ENCODE measurements at regions not wholly inside any gene's neighbourhood (a gene's known extent, or its start where the extent isn't known, plus 50 kb on each side); places are given as distances from the start of the nearest gene placed in this dataset.

GRCh38 chr9:1619915-1620710 is 395.0 kb upstream of the SMARCA2 start:
- FAIRE-seq (no peak), DNase-seq (ENCODE audit: insufficient read length, low spot score) (no peak)
- TF ChIP-seq POLR2A (IDR thresholded peaks at IDR 0.05; ENCODE audit: low read depth, low read length), result no peak

GRCh38 chr9:1637401-1637800 is 377.7 kb upstream of the SMARCA2 start:
- DNase-seq (ENCODE audit: insufficient read length, low spot score) (no peak), FAIRE-seq (no peak)
- no peak for TF ChIP-seq POLR2A (IDR thresholded peaks at IDR 0.05; ENCODE audit: low read depth, low read length)

- FAIRE-seq (no peak), DNase-seq (ENCODE audit: insufficient read length, low spot score) (no peak)
- TF ChIP-seq POLR2A (IDR thresholded peaks at IDR 0.05; ENCODE audit: low read depth, low read length), result no peak
Observed at GRCh38 chr9:1639166-1639565, 376.0 kb upstream of the SMARCA2 start.

DNA sequence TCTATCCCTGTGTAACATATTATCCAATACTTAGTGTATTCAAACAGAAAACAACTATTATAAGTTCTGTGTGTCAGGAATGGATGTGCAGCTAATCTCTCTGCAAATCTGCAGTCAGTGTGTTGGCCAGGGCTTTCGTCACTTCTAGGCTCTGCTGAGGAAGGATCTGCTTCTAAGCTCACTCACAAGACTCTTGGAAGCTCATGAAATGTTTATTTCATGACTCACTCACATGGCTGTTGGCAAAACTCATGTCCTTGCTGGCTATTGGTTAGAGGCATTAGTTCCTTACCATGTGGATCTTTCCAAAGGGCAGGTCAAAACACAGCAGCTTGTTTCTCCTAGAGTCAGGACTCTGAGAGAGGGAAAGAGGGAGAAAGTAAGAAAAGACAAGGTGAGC is 367.4 kb upstream of the SMARCA2 start:
- no peak for TF ChIP-seq POLR2A (IDR thresholded peaks at IDR 0.05; ENCODE audit: low read depth, low read length)
- DNase-seq (ENCODE audit: insufficient read length, low spot score) (peak; percentile 5), FAIRE-seq (peak; percentile 11)

DNA sequence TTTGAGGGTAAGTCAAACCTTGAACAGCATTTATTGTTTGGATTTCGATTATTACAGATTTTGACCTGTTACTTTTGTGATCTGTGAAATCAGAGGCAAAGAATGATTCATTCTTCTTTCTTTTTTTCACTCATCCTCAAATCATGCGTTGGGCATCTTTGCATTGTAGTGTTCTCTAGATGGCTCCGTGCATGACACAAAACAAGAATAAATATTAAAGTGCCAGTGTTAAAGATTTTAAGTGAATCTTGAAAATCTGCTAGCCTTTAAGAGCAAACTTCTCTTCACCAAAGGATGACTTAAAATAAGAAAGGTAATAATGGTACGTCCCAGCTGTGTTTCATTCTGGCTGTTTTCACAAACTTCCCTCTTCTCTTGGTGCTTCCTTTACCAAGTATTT is 361.9 kb upstream of the SMARCA2 start:
- TF ChIP-seq POLR2A (IDR thresholded peaks at IDR 0.05; ENCODE audit: low read depth, low read length), result no peak
- FAIRE-seq (no peak), DNase-seq (ENCODE audit: insufficient read length, low spot score) (no peak)

DNA sequence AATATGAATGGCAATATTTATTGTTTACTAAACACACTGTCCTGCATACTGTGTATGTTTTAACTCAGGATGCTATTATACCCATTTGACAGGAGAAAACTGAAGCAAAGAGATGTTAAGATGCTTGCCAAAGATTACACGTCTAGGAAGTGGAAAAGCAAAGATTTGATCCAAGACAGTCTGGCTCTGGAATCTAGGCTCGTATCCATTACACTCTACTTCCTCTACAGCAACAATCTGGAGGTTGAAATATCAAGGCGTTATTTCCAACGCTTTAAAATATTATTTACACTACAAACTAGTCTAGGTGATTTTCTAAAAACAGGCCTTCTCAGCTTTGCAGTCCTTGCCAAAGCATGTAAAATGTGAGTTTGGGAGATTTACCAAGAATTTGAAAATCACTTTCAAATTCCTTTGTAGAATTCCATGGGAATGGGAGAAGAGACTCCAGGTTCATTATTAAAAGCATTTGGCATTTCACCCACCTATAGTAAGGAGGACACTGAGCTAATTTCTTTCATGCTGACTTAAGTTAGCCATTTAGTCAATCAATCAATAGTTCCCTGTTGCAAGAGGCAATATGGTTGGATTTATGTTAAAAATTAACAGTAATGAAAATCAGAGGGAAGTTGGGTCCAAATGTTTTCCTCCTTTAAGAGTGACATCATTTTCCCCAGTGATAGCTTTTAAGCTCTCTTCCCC is 356.3 kb upstream of the SMARCA2 start:
- FAIRE-seq (no peak), DNase-seq (ENCODE audit: insufficient read length, low spot score) (no peak)
- no peak for TF ChIP-seq POLR2A (IDR thresholded peaks at IDR 0.05; ENCODE audit: low read depth, low read length)

GRCh38 chr9:1659363-1659690 is 355.8 kb upstream of the SMARCA2 start:
- FAIRE-seq, result no peak
- no peak for DNase-seq (ENCODE audit: insufficient read length, low spot score)
- TF ChIP-seq POLR2A (IDR thresholded peaks at IDR 0.05; ENCODE audit: low read depth, low read length), result no peak

DNA sequence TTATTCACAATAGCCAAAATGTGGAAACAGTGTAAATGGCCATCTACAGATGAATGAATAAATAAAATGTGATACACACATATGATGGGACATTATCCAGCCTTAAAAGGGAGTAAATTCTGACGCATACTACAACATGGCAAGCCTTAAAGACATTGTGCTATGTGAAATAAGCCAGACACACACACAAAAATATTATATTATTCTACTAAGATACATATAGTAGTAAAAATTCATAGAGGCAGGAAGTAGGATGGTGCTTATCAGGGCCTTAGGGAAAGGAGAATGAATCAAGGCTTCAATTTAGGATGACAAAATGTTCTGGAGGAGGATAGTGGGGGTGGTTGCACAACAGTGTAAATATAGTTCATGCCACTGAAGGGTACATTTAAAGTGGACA is 346.7 kb upstream of the SMARCA2 start:
- FAIRE-seq, result no peak
- no peak for DNase-seq (ENCODE audit: insufficient read length, low spot score)
- TF ChIP-seq POLR2A (IDR thresholded peaks at IDR 0.05; ENCODE audit: low read depth, low read length), result no peak

DNA sequence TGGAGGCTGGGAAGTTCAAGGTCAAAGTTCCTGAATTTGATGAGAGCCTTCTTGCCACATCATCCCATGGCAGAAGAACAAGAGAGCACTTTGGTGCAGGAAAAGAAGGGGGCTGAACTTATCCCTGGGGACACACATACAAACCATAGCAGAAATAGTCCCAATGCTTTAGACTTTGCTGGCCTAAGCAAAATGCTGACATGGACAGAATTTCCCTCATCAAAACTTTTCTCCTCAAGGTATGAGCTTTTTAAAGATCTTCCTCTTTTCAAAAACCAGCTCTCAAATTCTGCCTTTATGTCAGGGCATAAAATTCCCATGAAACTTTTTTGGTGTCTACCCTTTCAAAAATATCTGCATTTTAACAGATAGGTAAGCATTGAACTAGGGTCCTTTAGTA is 341.8 kb upstream of the SMARCA2 start:
- TF ChIP-seq POLR2A (IDR thresholded peaks at IDR 0.05; ENCODE audit: low read depth, low read length), result no peak
- no peak for DNase-seq (ENCODE audit: insufficient read length, low spot score)
- FAIRE-seq, result no peak

DNA sequence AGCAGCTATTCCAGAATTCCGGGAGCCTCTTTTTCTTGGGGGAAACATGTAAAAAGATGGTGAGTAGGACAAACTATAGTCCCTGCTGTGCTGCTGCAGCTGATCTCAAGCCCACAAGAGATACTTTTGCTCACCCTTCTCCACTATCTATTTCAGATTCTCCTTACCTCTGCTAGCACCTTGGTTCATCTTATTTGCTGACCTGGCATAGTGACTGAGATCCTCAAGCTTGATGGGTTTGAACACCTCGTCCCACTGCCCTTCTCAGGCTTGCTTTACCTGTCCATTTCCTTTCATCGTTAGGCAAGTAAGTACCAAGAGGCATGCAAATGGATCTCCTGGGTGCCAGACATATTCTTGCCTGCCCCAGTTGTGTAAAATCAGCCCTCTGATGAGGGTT is 338.4 kb upstream of the SMARCA2 start:
- FAIRE-seq (no peak), DNase-seq (ENCODE audit: insufficient read length, low spot score) (no peak)
- no peak for TF ChIP-seq POLR2A (IDR thresholded peaks at IDR 0.05; ENCODE audit: low read depth, low read length)

- no peak for DNase-seq (ENCODE audit: insufficient read length, low spot score)
- no peak for FAIRE-seq
- TF ChIP-seq POLR2A (IDR thresholded peaks at IDR 0.05; ENCODE audit: low read depth, low read length), result no peak
Observed at GRCh38 chr9:1683951-1684350, 331.2 kb upstream of the SMARCA2 start.

GRCh38 chr9:1698991-1699390 is 316.2 kb upstream of the SMARCA2 start:
- TF ChIP-seq POLR2A (IDR thresholded peaks at IDR 0.05; ENCODE audit: low read depth, low read length), result no peak
- DNase-seq (ENCODE audit: insufficient read length, low spot score) (no peak), FAIRE-seq (no peak)

- TF ChIP-seq POLR2A (IDR thresholded peaks at IDR 0.05; ENCODE audit: low read depth, low read length), result no peak
- DNase-seq (ENCODE audit: insufficient read length, low spot score) (no peak), FAIRE-seq (no peak)
Observed at GRCh38 chr9:1701113-1701512, 314.0 kb upstream of the SMARCA2 start.

DNA sequence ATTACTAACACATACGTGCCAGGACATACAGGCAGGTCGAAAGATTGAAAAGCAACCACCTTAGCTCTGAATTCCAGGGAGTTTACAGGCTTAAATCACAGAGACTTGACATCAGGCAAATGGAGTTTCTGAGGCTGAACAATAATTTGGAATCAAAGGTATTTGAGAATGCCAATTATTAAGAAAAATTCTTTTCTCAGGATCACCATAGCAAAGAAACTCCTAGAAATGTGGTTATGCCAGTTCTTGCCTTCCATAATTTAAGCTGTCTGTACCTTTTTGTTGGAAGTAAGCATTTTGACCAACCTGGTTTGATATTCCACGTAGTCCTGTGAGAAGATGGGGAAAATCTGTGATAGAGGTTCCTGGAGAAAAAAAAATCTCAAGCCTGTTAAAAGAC is 312.4 kb upstream of the SMARCA2 start:
- FAIRE-seq, result no peak

GRCh38 chr9:1707291-1707690 is 307.9 kb upstream of the SMARCA2 start:
- no peak for TF ChIP-seq POLR2A (IDR thresholded peaks at IDR 0.05; ENCODE audit: low read depth, low read length)
- DNase-seq (ENCODE audit: insufficient read length, low spot score), result no peak
- no peak for FAIRE-seq

More for the DNA sequence above, 312.4 kb upstream of the SMARCA2 start:
- DNase-seq (ENCODE audit: insufficient read length, low spot score), result no peak
- no peak for TF ChIP-seq POLR2A (IDR thresholded peaks at IDR 0.05; ENCODE audit: low read depth, low read length)

Data from H54 (cell line).